ENCODE measurements at regions not wholly inside any gene's neighbourhood (a gene's known extent, or its start where the extent isn't known, plus 50 kb on each side); places are given as distances from the start of the nearest gene placed in this dataset.

- Histone ChIP-seq H3K27me3 (replicated peaks in 1 of 7) (peaks cover 0 to 30% (median 0%) of the 10 kb centered on the region in 7 donors), H3K36me3 (no peaks in the 10 kb centered on the region), H3K9me3 (peaks cover 0 to 6% (median 0%) of the 10 kb centered on the region in 8 donors), H3K27ac (no peak overlapping the region), H3K4me1 (no peaks in the 10 kb centered on the region), H3K4me3 (no peak overlapping the region)
- TF ChIP-seq, protein P1, sequence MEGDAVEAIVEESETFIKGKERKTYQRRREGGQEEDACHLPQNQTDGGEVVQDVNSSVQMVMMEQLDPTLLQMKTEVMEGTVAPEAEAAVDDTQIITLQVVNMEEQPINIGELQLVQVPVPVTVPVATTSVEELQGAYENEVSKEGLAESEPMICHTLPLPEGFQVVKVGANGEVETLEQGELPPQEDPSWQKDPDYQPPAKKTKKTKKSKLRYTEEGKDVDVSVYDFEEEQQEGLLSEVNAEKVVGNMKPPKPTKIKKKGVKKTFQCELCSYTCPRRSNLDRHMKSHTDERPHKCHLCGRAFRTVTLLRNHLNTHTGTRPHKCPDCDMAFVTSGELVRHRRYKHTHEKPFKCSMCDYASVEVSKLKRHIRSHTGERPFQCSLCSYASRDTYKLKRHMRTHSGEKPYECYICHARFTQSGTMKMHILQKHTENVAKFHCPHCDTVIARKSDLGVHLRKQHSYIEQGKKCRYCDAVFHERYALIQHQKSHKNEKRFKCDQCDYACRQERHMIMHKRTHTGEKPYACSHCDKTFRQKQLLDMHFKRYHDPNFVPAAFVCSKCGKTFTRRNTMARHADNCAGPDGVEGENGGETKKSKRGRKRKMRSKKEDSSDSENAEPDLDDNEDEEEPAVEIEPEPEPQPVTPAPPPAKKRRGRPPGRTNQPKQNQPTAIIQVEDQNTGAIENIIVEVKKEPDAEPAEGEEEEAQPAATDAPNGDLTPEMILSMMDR (IDR thresholded peaks at IDR 0.05 in 8 of 11, conservative IDR thresholded peaks at IDR 0.05 in 3 of 11) = no peak
- TF ChIP-seq POLR2A (IDR thresholded peaks at IDR 0.05) = no peak
- WGBS, 5 donors = 78 to 83% (median 80%) methylated on average over 4 of the region's 4 CpGs
- DNase-seq = no peak
- intact Hi-C loops (cut with DNase I; ENCODE audit: low total_unique reads) = no loop called here
Observed at GRCh38 chr4:3818371-3818770, 52.2 kb downstream of the ADRA2C start.

DNA sequence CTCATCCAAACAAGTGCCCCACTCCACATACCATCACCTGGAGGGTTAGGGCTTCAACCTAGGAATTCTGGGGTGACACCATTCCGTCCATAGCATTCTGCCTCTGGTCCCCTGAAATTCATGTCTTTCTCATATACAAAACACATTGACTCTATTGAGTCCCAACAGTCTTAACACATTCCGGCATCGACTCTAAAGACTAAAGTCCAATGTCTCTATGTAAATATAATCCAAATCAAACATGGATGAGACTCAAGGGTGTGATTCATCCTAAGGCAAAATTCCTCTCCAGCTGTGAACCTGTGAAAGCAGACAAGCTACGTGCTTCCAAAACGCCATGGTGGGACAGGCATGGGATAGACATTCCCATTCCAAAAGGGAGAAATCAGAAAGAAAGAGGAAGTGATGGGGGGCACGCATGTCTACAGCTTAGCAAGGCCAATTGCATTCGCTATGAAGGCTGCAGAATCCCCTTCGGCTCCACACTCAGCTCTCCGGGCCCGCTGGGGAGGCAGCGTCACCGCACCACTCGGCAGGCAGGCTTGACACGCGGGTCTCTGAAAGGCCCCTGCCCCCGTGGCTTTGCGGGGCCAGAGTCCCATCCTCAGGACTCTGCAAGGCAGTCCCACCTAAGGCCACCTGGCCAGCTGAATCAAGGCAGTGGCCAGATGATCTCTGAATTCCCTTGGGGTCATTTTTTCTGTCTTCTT is 53.2 kb downstream of the ADRA2C start:
- intact Hi-C loops (cut with DNase I; ENCODE audit: low total_unique reads) = no loop called here
- H3K4me3 ChIP-seq = no peak overlapping the region
- DNase-seq = no peak
- H3K36me3 ChIP-seq = no peaks in the 10 kb centered on the region
- H3K9me3 ChIP-seq = peaks cover 0 to 6% (median 0%) of the 10 kb centered on the region in 8 donors
- TF ChIP-seq POLR2AphosphoS5 (IDR thresholded peaks at IDR 0.05) (no peak), POLR2A (IDR thresholded peaks at IDR 0.05) (no peak)
- TF ChIP-seq, protein P1 (IDR thresholded peaks at IDR 0.05 in 8 of 11, conservative IDR thresholded peaks at IDR 0.05 in 3 of 11) = no peak
- peaks cover 0 to 30% (median 0%) of the 10 kb centered on the region in 7 donors for H3K27me3 ChIP-seq (replicated peaks in 1 of 7)
- no peak overlapping the region for H3K27ac ChIP-seq
- H3K4me1 ChIP-seq = no peaks in the 10 kb centered on the region
- 81 to 86% (median 83%) methylated on average over 15 to 17 of the region's 17 CpGs for WGBS, 5 donors

GRCh38 chr4:3820016-3820805 is 54.0 kb downstream of the ADRA2C start:
- Histone ChIP-seq H3K9me3 (peaks cover 0 to 6% (median 0%) of the 10 kb centered on the region in 8 donors), H3K4me3 (no peak overlapping the region), H3K36me3 (no peaks in the 10 kb centered on the region), H3K27ac (no peak overlapping the region), H3K4me1 (no peaks in the 10 kb centered on the region), H3K27me3 (replicated peaks in 1 of 7) (peaks cover 0 to 30% (median 0%) of the 10 kb centered on the region in 7 donors)
- WGBS, 5 donors = 75 to 87% (median 80%) methylated on average over 11 to 14 of the region's 14 CpGs
- TF ChIP-seq POLR2AphosphoS5 (IDR thresholded peaks at IDR 0.05) (no peak), POLR2A (IDR thresholded peaks at IDR 0.05) (no peak)
- TF ChIP-seq, protein P1 (IDR thresholded peaks at IDR 0.05 in 8 of 11, conservative IDR thresholded peaks at IDR 0.05 in 3 of 11) = no peak
- DNase-seq = no peak
- intact Hi-C loops (cut with DNase I; ENCODE audit: low total_unique reads) = no loop called here

All from spleen (tissue), 11 donors.